ENCODE measurements at regions not wholly inside any gene's neighbourhood (a gene's known extent, or its start where the extent isn't known, plus 50 kb on each side); places are given as distances from the start of the nearest gene placed in this dataset.

- Histone ChIP-seq H2AFZ (no peak overlapping the region), H3K79me2 (ENCODE audit: low read depth) (no peaks in the 10 kb centered on the region), H3K4me2 (no peak overlapping the region), H3K27ac (no peak overlapping the region), H3K9me2 (ENCODE audit: insufficient read depth) (no peaks in the 10 kb centered on the region), H3K4me3 (no peak overlapping the region), H4K20me1 (ENCODE audit: insufficient read depth) (no peaks in the 10 kb centered on the region), H3K4me1 (replicated peaks; ENCODE audit: insufficient read depth) (peaks cover 7% of the 10 kb centered on the region), H3F3A (ENCODE audit: insufficient read depth, low read depth) (no peaks in the 10 kb centered on the region), H3K9me3 (ENCODE audit: insufficient read depth, low read depth) (no peaks in the 10 kb centered on the region), H3K36me3 (ENCODE audit: low read depth) (no peaks in the 10 kb centered on the region), H3K27me3 (ENCODE audit: insufficient read depth, low read depth) (no peaks in the 10 kb centered on the region)
- CTCF ChIA-PET: no interaction called here
- POLR2A ChIA-PET (ENCODE audit: unreplicated experiment): interaction anchor here (0.5 kb wide), 1 partner anchor 188 kb away, joined by 12 read pairs; no protein-coding TSS in a partner anchor
- intact Hi-C loops (cut with micrococcal nuclease; ENCODE audit: unreplicated experiment): no loop called here
- no peak for DNase-seq
- no peak for TF ChIP-seq EZH2 (IDR thresholded peaks at IDR 0.05; ENCODE audit: low read depth)
- TF ChIP-seq, protein P1, sequence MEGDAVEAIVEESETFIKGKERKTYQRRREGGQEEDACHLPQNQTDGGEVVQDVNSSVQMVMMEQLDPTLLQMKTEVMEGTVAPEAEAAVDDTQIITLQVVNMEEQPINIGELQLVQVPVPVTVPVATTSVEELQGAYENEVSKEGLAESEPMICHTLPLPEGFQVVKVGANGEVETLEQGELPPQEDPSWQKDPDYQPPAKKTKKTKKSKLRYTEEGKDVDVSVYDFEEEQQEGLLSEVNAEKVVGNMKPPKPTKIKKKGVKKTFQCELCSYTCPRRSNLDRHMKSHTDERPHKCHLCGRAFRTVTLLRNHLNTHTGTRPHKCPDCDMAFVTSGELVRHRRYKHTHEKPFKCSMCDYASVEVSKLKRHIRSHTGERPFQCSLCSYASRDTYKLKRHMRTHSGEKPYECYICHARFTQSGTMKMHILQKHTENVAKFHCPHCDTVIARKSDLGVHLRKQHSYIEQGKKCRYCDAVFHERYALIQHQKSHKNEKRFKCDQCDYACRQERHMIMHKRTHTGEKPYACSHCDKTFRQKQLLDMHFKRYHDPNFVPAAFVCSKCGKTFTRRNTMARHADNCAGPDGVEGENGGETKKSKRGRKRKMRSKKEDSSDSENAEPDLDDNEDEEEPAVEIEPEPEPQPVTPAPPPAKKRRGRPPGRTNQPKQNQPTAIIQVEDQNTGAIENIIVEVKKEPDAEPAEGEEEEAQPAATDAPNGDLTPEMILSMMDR (conservative IDR thresholded peaks at IDR 0.05): no peak
- BruUV-seq (replicated peaks): no TSS peak
Measured at GRCh38 chr1:22267413-22268175, 124.7 kb upstream of the WNT4 start.

DNA sequence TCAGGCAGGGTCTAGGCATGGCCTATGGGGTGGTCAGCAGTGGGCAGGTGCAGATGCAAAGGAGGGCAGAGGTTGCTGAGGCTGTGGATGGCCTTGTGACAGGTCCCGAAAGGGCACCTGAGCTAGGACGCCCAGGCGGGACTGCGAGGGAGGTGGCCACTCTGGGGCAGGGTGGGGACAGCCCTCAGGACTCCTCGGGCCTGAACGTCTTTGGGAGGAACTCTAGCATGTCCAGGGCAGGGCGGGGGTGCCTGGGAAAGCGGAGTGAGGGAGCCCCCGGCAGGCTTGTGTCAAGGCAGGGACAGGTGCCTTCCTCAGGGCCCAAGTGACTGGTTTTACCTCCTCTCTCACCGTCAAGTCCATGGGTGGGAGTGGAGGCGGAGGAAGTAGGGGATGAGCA is 125.4 kb upstream of the WNT4 start:
- CTCF ChIA-PET: no interaction called here

DNA sequence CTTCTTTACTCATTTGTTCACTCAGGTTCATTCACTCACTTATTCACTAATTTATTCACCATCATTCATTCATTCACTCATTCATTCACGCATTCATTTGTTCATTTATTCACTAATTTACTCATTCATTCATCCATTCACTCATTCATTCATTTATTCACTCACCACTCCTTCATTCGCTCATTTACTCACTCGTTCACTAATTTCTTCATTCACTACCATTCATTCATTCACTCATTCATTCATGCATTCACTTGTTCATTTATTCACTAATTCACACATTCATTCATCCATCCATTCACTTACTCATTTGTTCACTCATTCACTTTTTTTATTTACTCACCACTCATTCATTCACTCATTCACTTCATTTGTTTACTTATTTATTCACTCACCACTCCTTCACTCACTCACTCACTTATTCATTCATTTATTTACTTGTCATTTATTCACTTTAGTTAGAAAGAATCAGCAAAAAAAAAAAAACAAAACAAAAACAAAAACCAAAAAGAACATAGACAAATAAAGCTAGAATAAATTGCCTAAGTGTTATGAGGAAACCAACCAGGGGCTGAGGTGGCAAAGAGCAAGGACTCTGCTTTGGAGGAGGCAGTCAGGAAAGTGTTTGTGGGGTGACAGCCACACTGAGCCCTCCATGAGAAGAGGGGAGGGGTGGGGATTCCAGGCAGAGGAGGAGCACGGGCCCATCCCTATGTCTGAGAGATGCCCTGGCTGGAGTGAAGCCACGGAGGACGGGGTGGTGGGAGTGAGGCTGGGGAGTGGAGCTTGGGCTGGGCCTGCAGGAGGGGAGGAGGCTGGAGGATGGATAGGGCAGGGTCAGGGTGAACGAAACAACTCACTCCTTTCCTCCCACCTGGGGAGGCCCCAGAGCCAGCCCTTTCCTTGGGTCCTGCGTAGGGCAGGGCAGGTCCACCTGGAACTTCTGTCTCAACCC is 129.2 kb upstream of the WNT4 start:
- DNase-seq: no peak
- Histone ChIP-seq H2AFZ (no peak overlapping the region), H3K4me2 (no peak overlapping the region), H3K27me3 (ENCODE audit: insufficient read depth, low read depth) (no peaks in the 10 kb centered on the region), H3K79me2 (ENCODE audit: low read depth) (no peaks in the 10 kb centered on the region), H3K36me3 (ENCODE audit: low read depth) (no peaks in the 10 kb centered on the region), H4K20me1 (ENCODE audit: insufficient read depth) (no peaks in the 10 kb centered on the region), H3K9me3 (ENCODE audit: insufficient read depth, low read depth) (no peaks in the 10 kb centered on the region), H3F3A (ENCODE audit: insufficient read depth, low read depth) (peaks cover 19% of the 10 kb centered on the region; the same call in 1 of the 2 replicates), H3K27ac (no peak overlapping the region), H3K9me2 (ENCODE audit: insufficient read depth) (no peaks in the 10 kb centered on the region), H3K4me3 (no peak overlapping the region), H3K4me1 (replicated peaks; ENCODE audit: insufficient read depth) (peaks cover 41% of the 10 kb centered on the region)
- ChIA-PET POLR2A (ENCODE audit: unreplicated experiment) (no interaction called here), CTCF (no interaction called here)
- intact Hi-C loops (cut with micrococcal nuclease; ENCODE audit: unreplicated experiment): loop anchor here (10.0 kb wide), 1 partner anchor 143 kb away; no protein-coding TSS in a partner anchor
- BruUV-seq (replicated peaks): no TSS peak
- TF ChIP-seq, protein P1 (conservative IDR thresholded peaks at IDR 0.05): no peak
- TF ChIP-seq EZH2 (IDR thresholded peaks at IDR 0.05; ENCODE audit: low read depth): no peak

More for the DNA sequence above, 125.4 kb upstream of the WNT4 start:
- no TSS peak for BruUV-seq (replicated peaks)
- H2AFZ ChIP-seq: no peak overlapping the region
- H3K27me3 ChIP-seq (ENCODE audit: insufficient read depth, low read depth): no peaks in the 10 kb centered on the region
- H3F3A ChIP-seq (ENCODE audit: insufficient read depth, low read depth): no peaks in the 10 kb centered on the region
- no peaks in the 10 kb centered on the region for H4K20me1 ChIP-seq (ENCODE audit: insufficient read depth)
- no peak overlapping the region for H3K4me2 ChIP-seq
- intact Hi-C loops (cut with micrococcal nuclease; ENCODE audit: unreplicated experiment): no loop called here
- H3K36me3 ChIP-seq (ENCODE audit: low read depth): no peaks in the 10 kb centered on the region
- H3K27ac ChIP-seq: no peak overlapping the region
- no peaks in the 10 kb centered on the region for H3K79me2 ChIP-seq (ENCODE audit: low read depth)
- no peak for DNase-seq
- no peaks in the 10 kb centered on the region for H3K9me2 ChIP-seq (ENCODE audit: insufficient read depth)
- H3K9me3 ChIP-seq (ENCODE audit: insufficient read depth, low read depth): no peaks in the 10 kb centered on the region
- POLR2A ChIA-PET (ENCODE audit: unreplicated experiment): interaction anchor here (0.5 kb wide), 1 partner anchor 188 kb away, joined by 12 read pairs; no protein-coding TSS in a partner anchor
- no peak overlapping the region for H3K4me3 ChIP-seq
- no peak for TF ChIP-seq EZH2 (IDR thresholded peaks at IDR 0.05; ENCODE audit: low read depth)
- TF ChIP-seq, protein P1 (conservative IDR thresholded peaks at IDR 0.05): no peak
- peaks cover 14% of the 10 kb centered on the region for H3K4me1 ChIP-seq (replicated peaks; ENCODE audit: insufficient read depth)

Data from PC-9 (cell line).